ENCODE measurements at regions not wholly inside any gene's neighbourhood (a gene's known extent, or its start where the extent isn't known, plus 50 kb on each side); places are given as distances from the start of the nearest gene placed in this dataset.

DNA sequence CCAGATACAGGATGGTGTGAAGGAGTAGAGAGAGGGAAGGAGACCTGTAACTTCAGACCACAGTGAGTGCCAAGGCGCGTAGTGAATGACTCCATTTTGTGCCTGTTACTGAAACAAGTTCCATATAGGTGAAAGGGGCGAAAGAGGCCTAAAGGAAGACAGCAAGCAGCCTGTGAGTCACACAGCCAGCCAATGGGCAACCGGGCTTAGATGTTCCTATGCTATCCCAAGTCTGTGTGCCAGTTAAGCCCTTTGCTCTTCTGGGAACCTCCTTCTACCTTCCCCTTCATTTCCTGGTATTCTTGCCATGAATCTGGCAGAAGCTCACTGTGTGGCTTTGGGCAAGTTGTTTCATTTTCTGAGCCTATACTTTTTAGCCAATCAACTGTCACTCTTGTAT lies 161.8 kb upstream of the LDB2 start:
- H3K4me1 ChIP-seq (ENCODE audit: control insufficient read depth, low read length) = no peaks in the 10 kb centered on the region
- no peaks in the 10 kb centered on the region for H3K36me3 ChIP-seq (ENCODE audit: control insufficient read depth, low read length)
- no peaks in the 10 kb centered on the region for H3K27me3 ChIP-seq (ENCODE audit: control insufficient read depth, low read length)
- H4K20me1 ChIP-seq (ENCODE audit: control insufficient read depth, insufficient read depth, low read depth, low read length) = no peaks in the 10 kb centered on the region
- no peaks in the 10 kb centered on the region for H3K79me2 ChIP-seq (ENCODE audit: control insufficient read depth, low read length)
- no peak for TF ChIP-seq CTCF (IDR thresholded peaks at IDR 0.05; ENCODE audit: low read depth, low read length, poor library complexity, severe bottlenecking)
- TF ChIP-seq EZH2phosphoT487 (IDR thresholded peaks at IDR 0.05; ENCODE audit: borderline replicate concordance, low read length) = no peak
- H3K4me2 ChIP-seq (ENCODE audit: low read length) = no peak overlapping the region
- H3K27ac ChIP-seq (ENCODE audit: low read depth, low read length) = no peak overlapping the region
- H3K9me2 ChIP-seq (replicated peaks; ENCODE audit: control insufficient read depth, low read length) = no peaks in the 10 kb centered on the region; the same call in 1 of the 2 replicates
- no peaks in the 10 kb centered on the region for H3K9me3 ChIP-seq (ENCODE audit: control insufficient read depth, insufficient read depth, low read length)
- no peak overlapping the region for H3K4me3 ChIP-seq (ENCODE audit: low read length)
- H3F3A ChIP-seq (ENCODE audit: control insufficient read depth, insufficient read depth) = no peaks in the 10 kb centered on the region

DNA sequence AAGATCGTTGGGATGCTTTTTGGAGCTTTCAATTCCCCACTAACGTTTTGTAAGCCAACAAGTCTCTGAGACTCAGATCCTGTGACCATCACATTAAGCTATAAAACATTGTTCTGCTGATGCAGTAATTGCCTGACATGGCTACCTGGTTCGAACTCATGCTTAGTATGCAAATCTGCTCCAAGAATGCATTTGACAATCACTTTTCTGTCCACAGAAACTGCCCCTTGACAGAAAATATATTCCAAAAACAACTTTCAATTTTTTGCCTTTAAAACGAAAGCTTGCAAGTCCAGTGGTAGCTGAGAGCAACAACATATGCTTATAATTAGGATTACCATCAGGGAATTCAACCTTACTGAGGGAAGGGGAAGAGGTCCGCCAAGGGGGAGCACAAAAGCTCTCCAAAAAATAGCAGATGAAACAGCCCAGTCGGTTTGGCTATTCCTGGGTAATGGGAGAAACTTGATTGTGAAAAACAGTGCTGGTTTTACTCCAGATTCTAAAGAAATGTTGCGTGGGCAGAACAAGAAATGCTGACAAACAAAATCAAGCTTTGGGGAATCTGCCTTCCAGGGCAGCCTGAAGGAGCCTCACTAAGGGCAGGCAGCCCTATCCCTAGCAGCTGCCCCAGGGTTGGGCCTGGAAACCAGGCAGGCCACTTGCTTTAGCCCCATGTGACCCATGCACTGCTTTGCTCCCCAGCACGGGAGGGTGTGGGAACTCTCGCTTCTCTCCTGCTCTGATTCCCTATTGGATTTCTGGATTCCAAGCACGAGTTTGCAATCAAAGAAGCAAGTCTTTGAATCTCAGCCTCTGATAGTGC lies 160.7 kb upstream of the LDB2 start:
- H3K79me2 ChIP-seq (ENCODE audit: control insufficient read depth, low read length) = no peaks in the 10 kb centered on the region
- no peak overlapping the region for H3K4me2 ChIP-seq (ENCODE audit: low read length)

GRCh38 chr4:17058536-17058915 lies 160.1 kb upstream of the LDB2 start:
- H3K27me3 ChIP-seq (ENCODE audit: control insufficient read depth, low read length) = no peaks in the 10 kb centered on the region
- no peak overlapping the region for H3K4me3 ChIP-seq (ENCODE audit: low read length)
- H4K20me1 ChIP-seq (ENCODE audit: control insufficient read depth, insufficient read depth, low read depth, low read length) = no peaks in the 10 kb centered on the region
- no peaks in the 10 kb centered on the region for H3K36me3 ChIP-seq (ENCODE audit: control insufficient read depth, low read length)
- H3K4me1 ChIP-seq (ENCODE audit: control insufficient read depth, low read length) = no peaks in the 10 kb centered on the region
- H3K9me3 ChIP-seq (ENCODE audit: control insufficient read depth, insufficient read depth, low read length) = no peaks in the 10 kb centered on the region
- no peak for TF ChIP-seq CTCF (IDR thresholded peaks at IDR 0.05; ENCODE audit: low read depth, low read length, poor library complexity, severe bottlenecking)
- no peak for TF ChIP-seq EZH2phosphoT487 (IDR thresholded peaks at IDR 0.05; ENCODE audit: borderline replicate concordance, low read length)
- H3K4me2 ChIP-seq (ENCODE audit: low read length) = no peak overlapping the region
- H3K9me2 ChIP-seq (replicated peaks; ENCODE audit: control insufficient read depth, low read length) = no peaks in the 10 kb centered on the region; the same call in 1 of the 2 replicates
- H3K79me2 ChIP-seq (ENCODE audit: control insufficient read depth, low read length) = no peaks in the 10 kb centered on the region
- H3K27ac ChIP-seq (ENCODE audit: low read depth, low read length) = no peak overlapping the region
- no peaks in the 10 kb centered on the region for H3F3A ChIP-seq (ENCODE audit: control insufficient read depth, insufficient read depth)

More for the DNA sequence above, 160.7 kb upstream of the LDB2 start:
- Histone ChIP-seq H3K9me3 (ENCODE audit: control insufficient read depth, insufficient read depth, low read length) (no peaks in the 10 kb centered on the region), H3K36me3 (ENCODE audit: control insufficient read depth, low read length) (no peaks in the 10 kb centered on the region), H3K4me3 (ENCODE audit: low read length) (no peak overlapping the region), H3K27ac (ENCODE audit: low read depth, low read length) (no peak overlapping the region), H3K4me1 (ENCODE audit: control insufficient read depth, low read length) (no peaks in the 10 kb centered on the region), H3K9me2 (replicated peaks; ENCODE audit: control insufficient read depth, low read length) (no peaks in the 10 kb centered on the region; the same call in 1 of the 2 replicates), H3F3A (ENCODE audit: control insufficient read depth, insufficient read depth) (no peaks in the 10 kb centered on the region), H4K20me1 (ENCODE audit: control insufficient read depth, insufficient read depth, low read depth, low read length) (no peaks in the 10 kb centered on the region), H3K27me3 (ENCODE audit: control insufficient read depth, low read length) (no peaks in the 10 kb centered on the region)
- no peak for TF ChIP-seq CTCF (IDR thresholded peaks at IDR 0.05; ENCODE audit: low read depth, low read length, poor library complexity, severe bottlenecking)
- TF ChIP-seq EZH2phosphoT487 (IDR thresholded peaks at IDR 0.05; ENCODE audit: borderline replicate concordance, low read length) = no peak

All from DOHH2 (cell line).